ENCODE measurements at regions not wholly inside any gene's neighbourhood (a gene's known extent, or its start where the extent isn't known, plus 50 kb on each side); places are given as distances from the start of the nearest gene placed in this dataset.

- TF ChIP-seq, protein P1, sequence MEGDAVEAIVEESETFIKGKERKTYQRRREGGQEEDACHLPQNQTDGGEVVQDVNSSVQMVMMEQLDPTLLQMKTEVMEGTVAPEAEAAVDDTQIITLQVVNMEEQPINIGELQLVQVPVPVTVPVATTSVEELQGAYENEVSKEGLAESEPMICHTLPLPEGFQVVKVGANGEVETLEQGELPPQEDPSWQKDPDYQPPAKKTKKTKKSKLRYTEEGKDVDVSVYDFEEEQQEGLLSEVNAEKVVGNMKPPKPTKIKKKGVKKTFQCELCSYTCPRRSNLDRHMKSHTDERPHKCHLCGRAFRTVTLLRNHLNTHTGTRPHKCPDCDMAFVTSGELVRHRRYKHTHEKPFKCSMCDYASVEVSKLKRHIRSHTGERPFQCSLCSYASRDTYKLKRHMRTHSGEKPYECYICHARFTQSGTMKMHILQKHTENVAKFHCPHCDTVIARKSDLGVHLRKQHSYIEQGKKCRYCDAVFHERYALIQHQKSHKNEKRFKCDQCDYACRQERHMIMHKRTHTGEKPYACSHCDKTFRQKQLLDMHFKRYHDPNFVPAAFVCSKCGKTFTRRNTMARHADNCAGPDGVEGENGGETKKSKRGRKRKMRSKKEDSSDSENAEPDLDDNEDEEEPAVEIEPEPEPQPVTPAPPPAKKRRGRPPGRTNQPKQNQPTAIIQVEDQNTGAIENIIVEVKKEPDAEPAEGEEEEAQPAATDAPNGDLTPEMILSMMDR (IDR thresholded peaks at IDR 0.05; ENCODE audit: insufficient read depth, low read depth, low read length) = no peak
- no peak for TF ChIP-seq EZH2 (IDR thresholded peaks at IDR 0.05; ENCODE audit: insufficient read depth, low read length)
Measured at GRCh38 chr7:68248973-68249372, 1252.3 kb downstream of the TYW1 start.

Measured in astrocyte (in vitro differentiated cells and primary cell).